GM18517 (cell line): ENCODE measurements at regions not wholly inside any gene's neighbourhood (a gene's known extent, or its start where the extent isn't known, plus 50 kb on each side); places are given as distances from the start of the nearest gene placed in this dataset.
"Not testable (repeated sequence)": the region's sequence is repeated elsewhere in the genome, so short reads cannot be mapped to it uniquely, and the experiment has no call there.

ENCODE experiments used
- ATAC-seq: cut with Tn5 transposase; IDR thresholded peaks from one replicate; pipeline ENCODE4 v1.9.1; 2021; ENCODE audit warnings: mild to moderate bottlenecking, moderate library complexity; ENCODE audit not compliant: unreplicated experiment

GRCh38 chr9:19660019-19660418 is 128.8 kb downstream of the SLC24A2 start:
- no peak for ATAC-seq

GRCh38 chr9:19656704-19657103 is 132.1 kb downstream of the SLC24A2 start:
- ATAC-seq, result no peak

- no peak for ATAC-seq
Measured at GRCh38 chr9:19651681-19652080, 137.2 kb downstream of the SLC24A2 start.

- ATAC-seq, result no peak
Measured at GRCh38 chr9:19650312-19650711, 138.5 kb downstream of the SLC24A2 start.

GRCh38 chr9:19649336-19650041 is 139.3 kb downstream of the SLC24A2 start:
- ATAC-seq, result no peak

GRCh38 chr9:19648672-19649071 is 140.2 kb downstream of the SLC24A2 start:
- no peak for ATAC-seq

GRCh38 chr9:19643875-19644274 is 145.0 kb downstream of the SLC24A2 start:
- ATAC-seq, result no peak

- no peak for ATAC-seq
Measured at GRCh38 chr9:19642256-19642655, 146.6 kb downstream of the SLC24A2 start.

GRCh38 chr9:19641046-19641445 is 147.8 kb downstream of the SLC24A2 start:
- no peak for ATAC-seq

- ATAC-seq, result no peak
Measured at GRCh38 chr9:19640014-19640413, 148.8 kb downstream of the SLC24A2 start.

- ATAC-seq, result no peak
Measured at GRCh38 chr9:19637084-19637483, 151.8 kb downstream of the SLC24A2 start.

- no peak for ATAC-seq
Measured at GRCh38 chr9:19634881-19635280, 154.0 kb downstream of the SLC24A2 start.

- no peak for ATAC-seq
Measured at GRCh38 chr9:19631181-19631580, 157.7 kb downstream of the SLC24A2 start.

GRCh38 chr9:19630760-19631159 is 158.1 kb downstream of the SLC24A2 start:
- ATAC-seq, result no peak

GRCh38 chr9:19629488-19629887 is 159.3 kb downstream of the SLC24A2 start:
- no peak for ATAC-seq

GRCh38 chr9:19625426-19625825 is 163.4 kb downstream of the SLC24A2 start:
- ATAC-seq, result not testable (repeated sequence)

GRCh38 chr9:19624519-19624918 is 164.3 kb downstream of the SLC24A2 start:
- ATAC-seq, result no peak

GRCh38 chr9:19623941-19624340 is 164.9 kb downstream of the SLC24A2 start:
- ATAC-seq, result no peak

- no peak for ATAC-seq
Measured at GRCh38 chr9:19620326-19620725, 168.5 kb downstream of the SLC24A2 start.

- ATAC-seq, result no peak
Measured at GRCh38 chr9:19619221-19619620, 169.6 kb downstream of the SLC24A2 start.

- no peak for ATAC-seq
Measured at GRCh38 chr9:19618816-19619215, 170.0 kb downstream of the SLC24A2 start.

GRCh38 chr9:19615036-19615624 is 173.7 kb downstream of the SLC24A2 start:
- no peak for ATAC-seq

- no peak for ATAC-seq
Measured at GRCh38 chr9:19614294-19614693, 174.5 kb downstream of the SLC24A2 start.
